Activated CD8-positive, alpha-beta T cell treated with anti-CD3 and anti-CD28 coated beads for 36 hours (primary cell): ENCODE measurements at regions not wholly inside any gene's neighbourhood (a gene's known extent, or its start where the extent isn't known, plus 50 kb on each side); places are given as distances from the start of the nearest gene placed in this dataset.

Experiments
- ATAC-seq: fragments of 200-7000 bp; cut with Tn5 transposase; one replicate; pipeline ENCODE4 v1.10.0; 2021; ENCODE audit warnings: mild to moderate bottlenecking, moderate library complexity
- CTCF ChIA-PET: fragments of 350-600 bp; sonication (Branson Sonifier 250); formaldehyde crosslinking; loops from one replicate; lab custom pipeline; 2021; ENCODE audit warnings: antibody characterized with exemption; lab: Charles Lee
- POLR2A ChIA-PET: fragments of 350-600 bp; sonication (Branson Sonifier 250); formaldehyde crosslinking; loops from one replicate; lab custom pipeline; 2021; ENCODE audit warnings: antibody characterized with exemption; lab: Charles Lee
- DNase-seq: peaks from one replicate; pipeline ENCODE4 v3.0.0-alpha.2; 2020
- H3K27ac Mint-ChIP-seq: one replicate; pipeline ENCODE4 v1.8.0; 2021; ENCODE audit warnings: mild to moderate bottlenecking, mixed read lengths
- H3K27me3 Mint-ChIP-seq: one replicate; pipeline ENCODE4 v1.8.0; 2021; ENCODE audit warnings: mixed read lengths
- H3K36me3 Mint-ChIP-seq: one replicate; pipeline ENCODE4 v1.8.0; 2021; ENCODE audit warnings: low read depth, mixed read lengths
- H3K4me1 Mint-ChIP-seq: one replicate; pipeline ENCODE4 v1.8.0; 2021; ENCODE audit warnings: low read depth, mixed read lengths
- H3K4me3 Mint-ChIP-seq: one replicate; pipeline ENCODE4 v1.8.0; 2021; ENCODE audit warnings: mild to moderate bottlenecking, moderate library complexity, mixed read lengths
- H3K9me3 Mint-ChIP-seq: one replicate; pipeline ENCODE4 v1.8.0; 2021; ENCODE audit warnings: mixed read lengths
- intact Hi-C: fragments of 100-400 bp; cut with micrococcal nuclease; formaldehyde crosslinking; loops from one replicate; pipeline ENCODE4 v1.10.0; 2022
- TF ChIP-seq, protein P1 (sequence below): fragments of 200-600 bp; IDR thresholded peaks from one replicate; pipeline ENCODE4 v1.8.0; 2022; ENCODE audit warnings: antibody characterized with exemption, mild to moderate bottlenecking

DNA sequence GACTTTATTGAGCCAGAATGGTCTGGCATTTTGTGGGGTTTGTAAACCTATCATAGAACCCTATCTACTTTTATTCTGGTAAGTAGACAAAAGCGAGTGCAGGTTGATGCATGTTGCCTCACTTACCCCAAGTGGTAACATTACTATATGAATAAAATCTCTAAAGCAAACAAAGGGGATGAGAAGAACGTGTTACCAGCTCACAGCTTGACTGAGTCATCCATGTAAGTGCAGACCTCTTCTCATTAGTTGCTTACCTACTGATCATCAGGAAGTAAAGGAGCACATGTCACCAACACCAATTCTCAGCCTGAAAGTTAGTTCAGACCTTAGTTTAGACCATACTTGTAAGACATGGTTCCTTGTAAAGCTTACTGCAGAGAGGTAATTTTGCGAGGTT lies 1328.3 kb downstream of the C4orf33 start:
- intact Hi-C loops, result no loop called here
- POLR2A ChIA-PET, result interaction anchor here (0.5 kb wide), 1 partner anchor 555 kb away, joined by 3 read pairs; no protein-coding TSS in a partner anchor
- CTCF ChIA-PET, result no interaction called here
- TF ChIP-seq, protein P1, sequence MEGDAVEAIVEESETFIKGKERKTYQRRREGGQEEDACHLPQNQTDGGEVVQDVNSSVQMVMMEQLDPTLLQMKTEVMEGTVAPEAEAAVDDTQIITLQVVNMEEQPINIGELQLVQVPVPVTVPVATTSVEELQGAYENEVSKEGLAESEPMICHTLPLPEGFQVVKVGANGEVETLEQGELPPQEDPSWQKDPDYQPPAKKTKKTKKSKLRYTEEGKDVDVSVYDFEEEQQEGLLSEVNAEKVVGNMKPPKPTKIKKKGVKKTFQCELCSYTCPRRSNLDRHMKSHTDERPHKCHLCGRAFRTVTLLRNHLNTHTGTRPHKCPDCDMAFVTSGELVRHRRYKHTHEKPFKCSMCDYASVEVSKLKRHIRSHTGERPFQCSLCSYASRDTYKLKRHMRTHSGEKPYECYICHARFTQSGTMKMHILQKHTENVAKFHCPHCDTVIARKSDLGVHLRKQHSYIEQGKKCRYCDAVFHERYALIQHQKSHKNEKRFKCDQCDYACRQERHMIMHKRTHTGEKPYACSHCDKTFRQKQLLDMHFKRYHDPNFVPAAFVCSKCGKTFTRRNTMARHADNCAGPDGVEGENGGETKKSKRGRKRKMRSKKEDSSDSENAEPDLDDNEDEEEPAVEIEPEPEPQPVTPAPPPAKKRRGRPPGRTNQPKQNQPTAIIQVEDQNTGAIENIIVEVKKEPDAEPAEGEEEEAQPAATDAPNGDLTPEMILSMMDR, result no peak
- H3K4me1 Mint-ChIP-seq, result no peaks in the 10 kb centered on the region
- no peaks in the 10 kb centered on the region for H3K27me3 Mint-ChIP-seq
- ATAC-seq (no peak), DNase-seq (no peak)
- peaks cover 3% of the 10 kb centered on the region for H3K9me3 Mint-ChIP-seq
- H3K4me3 Mint-ChIP-seq, result no peak overlapping the region
- no peaks in the 10 kb centered on the region for H3K36me3 Mint-ChIP-seq
- H3K27ac Mint-ChIP-seq, result no peak overlapping the region

DNA sequence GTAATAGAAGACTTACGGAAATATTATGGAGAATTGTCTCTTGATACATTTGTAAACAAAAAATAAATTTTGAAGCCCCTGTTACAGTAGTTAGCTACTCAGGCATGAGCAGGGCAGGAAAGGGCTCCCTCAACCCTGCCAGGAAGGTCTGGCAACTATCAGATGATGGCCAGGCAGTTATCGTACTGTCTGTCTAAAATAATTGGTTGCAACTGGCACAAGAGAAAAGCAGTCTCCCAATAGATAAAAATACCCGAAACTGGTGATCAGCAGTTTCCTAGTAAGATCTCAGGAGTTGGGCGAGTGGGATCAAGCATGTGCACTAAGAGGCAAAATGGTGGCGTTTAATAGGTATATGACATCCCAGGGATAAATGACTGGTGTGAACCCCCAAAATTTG lies 1336.3 kb downstream of the C4orf33 start:
- peaks cover 11% of the 10 kb centered on the region for H3K9me3 Mint-ChIP-seq
- H3K36me3 Mint-ChIP-seq, result no peaks in the 10 kb centered on the region
- ATAC-seq, result no peak
- ChIA-PET POLR2A (no interaction called here), CTCF (no interaction called here)
- H3K4me1 Mint-ChIP-seq, result no peaks in the 10 kb centered on the region
- intact Hi-C loops, result no loop called here
- no peak overlapping the region for H3K27ac Mint-ChIP-seq
- no peak overlapping the region for H3K4me3 Mint-ChIP-seq
- no peak for DNase-seq
- no peaks in the 10 kb centered on the region for H3K27me3 Mint-ChIP-seq
- TF ChIP-seq, protein P1, result no peak

DNA sequence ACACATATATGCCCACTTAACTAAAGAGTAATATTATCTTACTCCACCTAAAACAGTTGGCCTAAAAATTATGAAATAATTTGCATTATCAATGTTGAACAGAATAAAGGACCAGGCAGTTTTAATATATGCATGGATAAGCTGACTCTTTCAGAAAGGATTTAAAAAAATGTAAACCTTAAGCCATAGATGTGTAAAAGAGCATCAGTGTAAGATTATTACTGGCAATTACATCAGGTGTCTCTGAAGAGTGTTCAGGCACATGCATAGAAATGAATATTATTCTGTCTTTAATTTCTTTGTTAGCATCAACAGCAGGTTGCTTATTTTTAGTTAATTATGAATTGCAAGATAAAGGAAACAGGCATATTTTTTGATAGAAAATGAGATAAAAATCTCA lies 1353.8 kb downstream of the C4orf33 start:
- Mint-ChIP-seq H3K4me3 (no peak overlapping the region), H3K36me3 (no peaks in the 10 kb centered on the region), H3K27ac (no peak overlapping the region), H3K9me3 (peaks cover 8% of the 10 kb centered on the region), H3K4me1 (no peaks in the 10 kb centered on the region), H3K27me3 (no peaks in the 10 kb centered on the region)
- TF ChIP-seq, protein P1, result no peak
- POLR2A ChIA-PET, result no interaction called here
- CTCF ChIA-PET, result no interaction called here
- intact Hi-C loops, result no loop called here
- DNase-seq (no peak), ATAC-seq (no peak)

DNA sequence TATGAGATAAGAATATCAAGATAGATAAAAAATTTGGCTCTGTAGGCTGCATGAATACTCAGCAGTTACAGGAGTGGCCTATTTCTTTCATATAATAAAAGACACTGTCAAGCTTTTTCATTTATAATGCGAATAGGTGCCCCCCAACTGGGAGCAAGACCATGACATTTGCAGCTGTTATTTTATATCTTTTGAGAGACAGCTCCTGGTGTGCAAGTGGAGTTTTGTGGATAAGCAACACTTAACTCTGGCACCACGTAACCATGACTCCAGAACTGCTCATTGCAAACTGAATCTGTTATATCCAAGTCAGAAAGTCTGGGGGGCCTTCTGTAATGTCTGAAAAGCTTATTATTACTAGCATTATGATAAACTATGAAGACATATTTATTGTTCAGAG lies 1372.4 kb downstream of the C4orf33 start:
- DNase-seq, result no peak
- Mint-ChIP-seq H3K4me3 (no peak overlapping the region), H3K4me1 (no peaks in the 10 kb centered on the region), H3K27me3 (no peaks in the 10 kb centered on the region), H3K36me3 (no peaks in the 10 kb centered on the region), H3K9me3 (peaks cover 5% of the 10 kb centered on the region), H3K27ac (no peak overlapping the region)
- ChIA-PET POLR2A (no interaction called here), CTCF (interaction anchor here (1.0 kb wide), 1 partner anchor 8 kb away, joined by 3 read pairs; no protein-coding TSS in a partner anchor)
- intact Hi-C loops, result no loop called here
- ATAC-seq, result no peak
- TF ChIP-seq, protein P1, result no peak

DNA sequence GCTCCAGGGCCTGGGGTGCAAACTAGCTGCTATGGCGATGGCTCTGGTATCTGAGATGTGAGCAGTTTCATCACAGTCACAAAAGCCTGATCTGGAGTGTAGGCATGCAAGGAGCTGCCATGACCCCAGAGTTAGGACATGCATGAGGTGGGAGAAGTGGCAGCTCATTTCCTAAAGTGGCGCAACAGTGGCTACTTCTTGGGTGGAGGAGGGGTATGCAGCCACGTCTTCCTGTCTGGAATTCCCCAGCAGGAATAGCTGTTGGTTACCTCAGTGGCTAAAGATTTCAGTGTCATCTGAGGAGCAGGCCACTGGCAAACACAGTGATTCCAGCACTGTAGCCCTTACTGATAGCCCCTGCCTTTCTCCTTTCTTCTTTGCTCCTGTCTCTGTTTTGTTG lies 1382.5 kb downstream of the C4orf33 start:
- Mint-ChIP-seq H3K27ac (no peak overlapping the region), H3K27me3 (no peaks in the 10 kb centered on the region), H3K4me1 (no peaks in the 10 kb centered on the region), H3K4me3 (no peak overlapping the region), H3K36me3 (no peaks in the 10 kb centered on the region), H3K9me3 (peaks cover 4% of the 10 kb centered on the region)
- intact Hi-C loops, result no loop called here
- ChIA-PET CTCF (no interaction called here), POLR2A (no interaction called here)
- no peak for ATAC-seq
- DNase-seq, result no peak
- TF ChIP-seq, protein P1, result no peak
